Stimulated activated CD4-positive, alpha-beta T cell treated with anti-CD3 and anti-CD28 coated beads, Interleukin-1b, Interleukin-23, amount 100 ng/mL, for 4 hours (primary cell): ENCODE measurements at regions not wholly inside any gene's neighbourhood (a gene's known extent, or its start where the extent isn't known, plus 50 kb on each side); places are given as distances from the start of the nearest gene placed in this dataset.

ENCODE experiments used
- DNase-seq, 2 donors: peaks; one replicate each; pipeline ENCODE4 v3.0.0-alpha.2; 2020; ENCODE audit warnings: low read depth in 2 of 2

DNA sequence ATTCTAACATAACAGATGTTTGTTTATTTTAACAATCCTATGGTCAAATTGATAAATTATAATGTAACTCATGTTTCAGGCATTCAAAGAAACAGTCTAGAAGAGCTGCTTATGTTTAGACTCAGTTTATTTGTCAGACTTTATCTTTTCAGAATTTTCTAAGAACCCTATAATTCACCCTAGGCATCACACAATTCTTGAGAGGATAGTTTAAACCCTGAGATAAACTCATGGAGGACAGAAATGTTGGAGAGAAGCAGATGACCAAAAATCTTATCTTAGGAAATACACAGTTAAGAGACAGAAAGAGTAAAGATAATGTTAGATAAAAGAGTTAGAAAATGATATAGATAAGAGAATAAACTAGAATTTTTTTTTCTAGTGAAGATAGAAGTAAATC lies 1185.7 kb upstream of the SLC10A2 start:
- DNase-seq: no peak

DNA sequence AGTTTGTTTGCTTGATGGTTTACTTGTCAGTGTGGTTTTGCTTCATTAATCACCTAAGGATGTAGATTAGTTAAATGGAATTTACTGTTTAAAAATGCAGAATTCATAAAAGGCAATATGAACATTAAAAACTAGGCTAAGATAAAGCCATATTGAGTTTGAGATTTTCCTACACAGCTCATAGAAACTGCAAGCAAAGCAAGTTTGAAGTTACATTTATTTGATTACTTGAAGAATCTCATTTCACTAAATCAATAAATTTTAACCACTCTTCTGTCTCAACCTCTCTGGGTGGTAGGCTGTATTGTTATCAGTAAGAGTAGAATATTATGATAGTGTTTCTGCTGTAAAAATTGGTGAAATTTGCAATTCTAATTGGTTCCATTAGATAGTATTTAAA lies 1180.7 kb upstream of the SLC10A2 start:
- DNase-seq: no peak

DNA sequence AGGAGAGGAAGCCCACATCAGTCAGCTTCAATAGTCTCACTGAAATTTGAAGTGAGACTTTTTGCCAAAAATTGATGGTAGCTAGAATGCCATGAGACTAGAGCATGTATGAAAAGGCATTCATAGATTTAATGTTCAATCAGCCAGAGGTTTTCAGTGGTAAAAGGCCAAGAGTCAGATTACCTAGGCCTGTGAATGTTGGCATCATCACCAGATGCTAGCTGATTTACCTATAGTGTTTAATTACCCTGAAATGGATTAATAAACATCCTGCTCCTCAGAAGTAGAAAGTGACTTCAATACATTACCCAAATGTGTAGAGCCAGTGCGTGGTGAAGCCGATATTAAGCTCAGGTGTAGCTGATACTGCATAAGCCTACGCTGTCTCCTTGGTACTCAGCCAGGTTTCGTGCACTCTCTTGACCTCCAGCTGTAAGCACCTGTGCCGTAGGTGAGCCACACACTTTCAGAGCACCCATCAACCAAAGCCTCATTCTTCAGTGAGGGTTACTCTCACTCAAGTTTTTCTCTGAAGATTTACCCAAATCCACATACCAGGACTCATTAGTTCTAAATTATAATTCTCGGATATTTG lies 1140.3 kb upstream of the SLC10A2 start:
- DNase-seq: no peak

DNA sequence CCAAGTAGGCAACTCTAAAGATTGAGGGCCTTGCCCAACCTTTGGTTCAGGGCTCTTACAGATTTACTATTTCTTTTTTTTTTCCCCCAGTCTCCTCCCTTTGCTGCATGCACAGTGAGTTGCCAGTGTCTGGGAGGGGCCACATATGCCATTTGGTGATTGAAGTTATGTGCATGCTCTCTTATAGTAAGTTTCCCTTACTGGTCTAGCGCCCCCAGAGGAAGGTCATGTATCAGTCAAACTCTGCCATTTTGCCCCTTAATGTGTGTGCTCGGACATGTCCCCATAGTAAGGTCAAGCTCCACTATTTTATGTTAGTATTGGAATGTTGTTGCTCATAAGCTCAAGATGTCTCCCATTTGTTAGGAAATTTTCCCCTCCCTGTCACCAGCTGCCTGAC lies 1138.0 kb upstream of the SLC10A2 start:
- DNase-seq: no peak

DNA sequence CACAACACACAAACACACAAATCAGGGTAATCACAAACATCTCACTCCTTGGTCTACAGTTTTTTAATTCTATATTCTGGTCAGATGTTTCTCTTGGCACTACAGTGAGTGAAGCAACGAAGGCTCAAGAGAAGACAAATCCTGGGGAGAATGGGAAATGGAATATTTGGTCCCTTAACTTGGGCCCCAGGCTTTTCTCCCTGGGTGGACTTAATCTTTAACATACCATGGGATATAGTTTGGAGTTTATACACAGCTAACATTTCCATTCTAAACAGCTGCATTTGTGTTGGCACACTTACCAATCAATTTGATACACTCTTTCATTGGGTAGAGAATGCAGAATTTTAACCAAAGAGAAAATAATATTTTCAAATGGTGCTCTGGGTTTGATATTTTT lies 1132.6 kb upstream of the SLC10A2 start:
- DNase-seq: no peak

DNA sequence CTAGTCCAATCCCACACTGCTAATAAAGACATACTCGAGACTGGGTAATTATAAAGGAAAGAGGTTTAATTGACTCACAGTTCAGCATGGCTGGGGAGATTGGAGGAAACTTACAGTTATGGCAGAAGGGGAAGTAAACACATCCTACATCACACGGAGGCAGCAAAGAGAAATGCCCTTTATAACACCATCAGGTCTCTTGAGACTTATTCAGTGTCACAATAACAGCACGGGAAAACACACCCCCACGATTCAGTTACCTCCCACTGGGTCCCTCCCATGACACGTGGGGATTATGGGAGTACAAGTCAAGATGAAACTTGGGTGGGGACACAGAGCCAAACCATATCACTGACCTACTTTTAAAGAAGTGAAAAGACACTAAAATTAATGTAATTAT lies 1130.4 kb upstream of the SLC10A2 start:
- no peak for DNase-seq

DNA sequence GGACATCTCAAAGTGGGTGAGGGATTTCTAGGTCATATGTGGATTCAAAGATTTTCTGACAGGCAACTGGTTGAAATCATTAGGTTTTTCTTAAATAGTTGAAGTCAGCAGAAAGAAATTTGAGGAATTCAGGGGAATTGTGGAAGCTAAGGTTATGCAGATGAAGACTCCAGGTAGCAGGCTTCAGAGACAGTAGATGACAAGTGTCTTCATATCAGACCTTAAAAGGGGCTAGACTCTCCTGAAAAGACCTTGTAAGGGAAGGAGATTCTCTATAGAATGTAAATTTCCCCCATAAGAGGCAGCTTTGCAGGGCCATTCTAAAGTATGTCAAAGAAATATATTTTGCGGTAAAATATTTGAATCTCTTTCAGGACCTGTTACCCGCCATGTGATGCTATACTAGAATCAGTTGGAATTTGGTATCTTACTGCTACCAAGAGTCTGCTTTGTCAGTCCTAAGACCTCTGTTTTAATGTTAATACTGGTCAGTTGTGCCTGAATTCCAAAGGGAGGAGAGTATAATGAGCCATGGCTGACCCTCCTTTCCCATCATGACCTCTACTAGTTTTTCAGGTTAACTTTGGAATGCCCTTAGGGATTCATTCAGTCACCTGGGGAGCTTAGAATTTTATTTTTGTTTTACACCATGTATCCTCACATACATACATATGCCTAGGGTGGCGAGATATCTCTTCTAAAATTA lies 1115.5 kb upstream of the SLC10A2 start:
- no peak for DNase-seq

DNA sequence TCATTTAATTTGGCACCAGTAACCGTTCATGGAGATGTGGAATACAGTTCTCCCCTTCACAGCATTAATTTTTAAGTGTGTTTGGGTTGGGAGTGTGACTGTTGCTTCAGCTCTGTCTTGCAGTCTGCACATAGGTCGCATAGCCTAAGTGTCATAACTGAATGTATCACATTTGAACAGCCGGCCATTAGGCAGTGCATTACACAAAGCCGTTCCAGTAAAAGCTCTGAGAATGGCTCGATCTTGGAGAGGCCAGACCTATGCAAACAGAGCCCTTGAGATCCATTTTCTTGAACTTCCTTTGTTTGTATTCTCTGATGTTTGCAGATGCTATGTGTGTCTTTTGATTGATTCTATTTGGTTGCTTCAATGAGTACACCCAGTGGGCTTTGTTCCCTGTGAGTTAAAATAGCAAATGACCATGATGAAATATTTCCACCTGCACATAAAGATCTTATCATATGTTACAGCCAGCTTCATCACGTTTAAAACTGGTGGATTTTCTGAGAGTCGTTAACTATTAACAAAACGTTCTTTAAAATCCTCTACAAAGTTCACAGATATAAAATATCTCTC lies 1104.9 kb upstream of the SLC10A2 start:
- no peak for DNase-seq

DNA sequence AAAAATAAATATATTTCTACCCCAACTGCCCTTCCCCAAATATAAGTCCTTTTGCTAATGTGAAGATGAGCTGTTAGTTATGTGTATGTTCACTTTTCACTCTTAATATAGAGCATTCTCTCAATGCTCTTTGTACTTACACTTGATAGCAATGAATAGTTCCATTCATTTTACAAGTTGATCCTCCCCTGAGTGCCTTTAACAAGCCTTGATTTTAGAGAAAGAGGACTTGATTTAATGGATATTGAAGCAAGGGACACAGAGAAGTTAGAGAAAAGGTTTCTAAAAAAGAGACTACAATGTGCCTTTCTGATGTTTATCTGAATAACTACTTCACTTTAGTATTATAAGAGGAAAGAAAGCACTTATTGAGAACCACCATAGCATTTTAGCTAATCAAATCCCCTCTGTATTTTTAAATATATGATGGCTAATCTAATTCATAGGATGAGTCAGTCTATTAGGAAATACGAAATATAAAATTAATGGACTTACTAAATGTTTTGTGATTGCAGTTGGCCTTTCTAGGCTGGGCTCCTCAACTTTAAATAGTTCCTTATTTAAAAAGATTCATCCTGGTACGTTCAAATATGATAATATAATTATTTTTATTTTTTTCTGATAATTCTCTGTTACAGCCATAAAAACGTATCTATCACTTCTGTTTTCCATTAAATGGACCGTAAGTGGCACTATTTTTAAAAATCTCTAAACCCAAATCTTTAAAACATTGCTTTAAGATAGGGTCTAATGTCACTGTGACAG lies 1097.8 kb upstream of the SLC10A2 start:
- DNase-seq: no peak

DNA sequence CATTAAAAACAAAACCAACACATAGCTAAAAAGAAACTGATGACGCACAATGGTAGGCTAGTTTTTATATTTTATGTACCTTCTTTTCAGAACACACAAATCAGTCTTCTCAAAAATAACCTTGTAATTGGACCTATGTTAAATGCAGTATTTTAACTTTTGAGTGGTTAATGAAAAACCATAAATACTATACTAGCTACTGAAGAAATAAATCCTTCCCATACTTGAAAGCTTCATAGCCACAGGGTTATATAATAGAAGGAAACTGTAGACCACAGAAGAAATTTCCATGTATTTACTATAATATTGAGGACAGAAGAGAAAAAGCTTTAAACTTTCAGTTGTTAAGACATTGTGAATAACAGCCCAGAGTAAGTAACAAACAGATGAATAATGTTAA lies 1094.3 kb upstream of the SLC10A2 start:
- no peak for DNase-seq

DNA sequence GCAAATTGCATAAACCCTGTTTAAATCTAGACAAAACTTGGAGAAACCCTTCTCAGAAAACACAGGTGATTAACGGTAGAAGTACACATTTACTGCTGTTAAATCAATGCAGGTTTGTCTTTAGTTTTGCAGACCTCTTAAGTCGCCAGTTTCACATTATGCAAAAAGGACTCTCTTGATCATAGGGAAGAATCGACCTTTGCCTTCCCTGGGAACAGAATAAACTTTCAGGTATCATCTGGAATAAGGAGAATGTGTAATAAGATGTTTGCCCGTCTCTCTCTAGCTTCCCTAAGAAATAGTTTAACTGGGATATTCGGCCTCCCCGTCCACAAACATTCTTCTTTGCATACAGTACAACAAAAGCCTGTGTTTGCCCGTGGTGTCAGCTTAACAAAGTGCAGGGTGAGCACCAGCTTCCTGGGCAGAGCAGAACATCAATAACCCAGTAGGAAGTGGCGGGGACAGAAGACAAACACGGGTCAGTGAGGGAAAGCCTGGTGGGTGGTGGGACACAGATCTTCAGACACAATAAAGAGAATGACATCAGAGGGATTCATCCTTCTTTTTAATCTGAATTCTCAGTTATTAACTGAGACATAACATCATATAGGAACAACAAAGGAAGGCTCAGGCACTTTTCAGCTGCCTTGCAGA lies 1077.7 kb upstream of the SLC10A2 start:
- no peak for DNase-seq

DNA sequence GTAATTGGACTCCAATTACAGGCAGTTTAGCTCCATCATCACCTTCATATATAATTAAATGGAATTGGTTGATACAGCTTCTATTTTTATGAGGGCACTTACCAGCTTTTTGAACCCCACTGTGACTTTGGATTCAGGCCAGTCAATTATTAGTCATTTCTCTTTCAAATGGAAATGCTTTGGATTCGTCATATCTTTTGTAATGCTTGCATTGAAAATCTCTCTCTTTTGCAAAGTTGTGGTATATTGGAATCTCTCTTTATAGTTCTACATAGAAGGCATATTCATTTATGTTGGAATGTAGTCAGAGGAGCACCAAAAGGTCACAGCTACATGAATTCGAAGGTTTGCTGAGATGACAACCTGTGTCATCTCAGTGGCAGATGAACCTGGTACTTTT lies 1074.3 kb upstream of the SLC10A2 start:
- DNase-seq: no peak

DNA sequence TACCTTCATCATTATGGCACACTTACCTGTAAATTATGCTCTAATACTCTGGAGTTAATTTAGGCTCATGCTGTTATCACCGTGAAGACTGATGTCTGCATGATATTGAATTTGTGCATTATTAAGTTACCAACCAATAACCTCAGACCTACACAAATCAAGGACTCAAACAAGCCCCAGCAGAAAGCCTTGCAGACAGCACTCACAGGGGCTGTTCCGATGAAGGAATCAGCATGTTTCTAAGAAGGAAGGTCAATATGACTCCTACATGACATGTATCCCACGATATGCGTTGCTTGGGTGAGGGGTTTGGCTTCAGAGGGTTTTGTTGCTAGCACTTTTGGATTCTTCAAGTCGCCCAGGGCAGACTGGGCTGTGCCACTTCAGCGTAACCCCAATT lies 1071.2 kb upstream of the SLC10A2 start:
- no peak for DNase-seq

DNA sequence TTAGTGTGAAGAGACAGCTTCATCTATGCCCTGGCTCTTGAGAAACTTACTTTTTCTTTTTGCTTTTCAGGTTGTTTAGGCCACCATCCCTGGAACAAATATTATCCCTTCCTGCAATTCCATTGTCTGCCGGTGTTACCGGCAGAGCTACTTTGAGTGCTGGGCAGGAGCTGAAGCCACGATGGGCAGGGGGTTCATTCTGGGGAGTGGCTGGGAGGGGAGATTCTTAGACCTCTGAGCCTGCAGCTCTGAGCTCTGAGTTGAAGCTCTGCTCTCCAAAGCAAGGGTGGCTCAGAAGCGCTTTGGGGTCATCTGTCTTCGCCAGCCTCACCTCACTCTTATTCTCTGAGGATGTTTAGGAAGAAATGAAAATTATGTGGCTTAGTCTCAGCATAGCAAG lies 1066.6 kb upstream of the SLC10A2 start:
- no peak for DNase-seq

DNA sequence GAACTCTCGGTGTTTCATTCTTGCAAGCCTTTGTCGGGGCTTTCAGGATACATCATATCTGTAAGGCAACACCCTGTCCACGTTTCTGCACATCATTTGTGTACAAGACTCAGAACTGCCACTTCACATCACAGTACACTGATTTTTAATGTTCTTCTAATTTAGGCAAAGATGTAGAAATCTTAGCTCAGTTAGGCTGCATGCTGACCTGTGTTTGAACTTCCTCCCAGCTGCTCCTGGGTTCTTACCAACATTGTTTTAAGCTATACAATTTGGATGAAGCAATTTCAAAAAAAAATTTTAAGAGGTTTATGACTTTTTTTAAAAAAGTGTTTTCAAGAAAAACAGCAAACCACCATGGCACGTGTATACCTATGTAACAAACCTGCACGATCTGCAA lies 1047.9 kb upstream of the SLC10A2 start:
- DNase-seq: no peak

DNA sequence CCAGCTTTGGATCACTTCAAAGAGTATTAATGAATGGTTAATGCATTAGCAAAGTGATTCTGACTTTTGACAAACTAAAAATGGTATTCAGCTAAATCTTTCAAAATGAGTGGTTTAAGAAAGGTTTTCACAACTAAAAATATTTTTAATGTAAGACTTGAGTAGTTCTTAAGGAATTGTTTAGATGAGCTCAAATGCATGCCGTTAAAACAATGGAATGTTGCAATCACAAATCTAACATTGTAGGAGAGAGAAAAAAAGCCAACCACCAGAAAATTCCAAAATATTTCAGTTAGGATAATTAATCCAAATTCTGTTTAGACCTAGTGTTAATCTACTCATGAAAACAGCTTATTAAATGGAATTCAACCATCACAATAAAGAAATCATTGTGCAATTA lies 1044.8 kb upstream of the SLC10A2 start:
- no peak for DNase-seq

DNA sequence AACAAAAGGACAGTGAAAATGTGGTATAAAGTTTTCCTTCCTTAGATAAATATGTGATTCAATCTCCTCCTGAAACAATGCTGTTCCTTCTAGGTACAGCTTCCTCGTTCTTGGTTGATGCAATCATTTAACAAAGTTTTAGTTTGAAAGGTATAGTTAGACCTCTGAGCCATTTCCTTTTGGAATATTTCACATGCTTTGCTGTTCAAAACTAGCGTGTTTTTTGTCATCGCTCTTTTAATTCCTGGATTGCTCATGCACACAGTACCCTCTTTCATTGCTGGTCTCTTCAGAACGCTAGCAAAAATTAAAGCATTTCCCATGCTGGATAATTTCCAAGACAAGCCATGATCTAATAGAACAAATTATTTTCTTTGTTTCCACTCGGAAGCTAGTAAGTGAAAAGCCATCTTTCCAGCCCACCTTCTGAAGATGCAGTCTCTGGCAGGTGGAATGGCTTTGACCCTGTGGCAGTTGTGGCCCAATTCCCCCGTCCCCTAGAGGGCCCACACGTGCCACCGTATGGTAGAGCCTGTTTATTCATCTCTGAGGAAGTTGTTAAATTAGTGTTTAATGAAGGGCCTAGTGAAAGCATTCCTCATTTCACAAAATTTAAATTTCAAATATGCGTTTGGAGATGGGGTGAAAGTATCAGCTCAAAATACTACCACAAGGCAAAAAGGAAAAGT lies 1040.6 kb upstream of the SLC10A2 start:
- no peak for DNase-seq

DNA sequence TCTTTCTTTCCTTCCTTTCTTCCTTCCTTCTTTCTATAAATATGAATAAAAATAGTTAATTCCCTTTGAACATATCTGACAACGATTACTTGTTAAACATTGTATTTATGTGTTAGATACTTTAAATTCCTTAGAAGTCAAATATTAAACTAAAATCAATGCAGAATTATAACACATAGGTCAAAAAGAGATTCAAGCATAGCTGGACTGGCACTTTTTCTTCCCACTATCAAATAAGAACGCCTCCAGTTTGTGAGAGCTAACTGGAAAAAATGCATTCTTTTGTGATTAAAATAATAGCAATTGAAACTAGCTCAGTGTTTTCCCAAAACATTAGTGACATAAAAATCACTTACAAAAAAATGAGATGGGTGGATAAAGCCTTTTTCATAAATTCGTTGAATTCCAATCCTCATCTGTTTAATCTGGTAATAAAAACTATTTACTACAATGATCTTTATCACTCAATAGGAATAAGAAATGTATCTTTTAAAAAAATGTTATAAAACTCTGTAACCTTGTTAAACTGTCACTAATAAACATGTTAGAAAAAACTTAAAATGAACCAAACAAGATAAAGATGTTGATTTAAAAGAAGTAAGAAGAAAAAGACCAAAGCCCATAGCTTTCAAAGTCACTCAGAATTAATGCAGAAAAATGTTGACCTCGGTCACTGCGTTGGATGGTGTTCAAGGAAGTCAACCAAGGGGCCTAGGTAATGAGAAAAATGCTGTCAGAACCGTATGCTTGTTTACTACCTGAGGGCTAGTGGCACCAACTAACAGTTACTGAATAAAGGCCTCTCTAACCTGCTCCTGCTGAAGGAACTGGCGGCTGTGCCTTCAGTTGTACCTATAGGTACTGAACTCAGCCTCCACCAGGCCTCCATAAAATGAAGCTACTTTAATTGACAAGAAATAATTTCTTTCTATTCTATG lies 1039.5 kb upstream of the SLC10A2 start:
- DNase-seq: no peak

DNA sequence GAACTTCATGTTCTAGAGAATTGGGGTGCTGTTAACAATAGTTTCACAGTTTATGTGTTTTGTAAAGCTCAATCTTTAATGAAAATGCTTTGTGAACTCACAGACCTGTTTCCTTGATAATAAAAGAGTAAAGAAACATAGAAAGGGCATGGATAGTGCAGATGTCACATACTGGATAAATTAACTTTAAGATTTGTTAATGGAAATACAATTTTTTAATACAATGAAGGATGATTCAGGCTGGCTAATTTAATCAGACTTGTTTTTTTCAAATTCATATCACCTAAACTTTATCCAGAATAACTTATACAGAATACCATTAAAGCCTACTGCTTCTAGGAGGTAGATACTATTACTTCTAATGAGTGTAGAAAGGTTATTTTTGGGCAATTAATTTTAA lies 1033.5 kb upstream of the SLC10A2 start:
- no peak for DNase-seq

DNA sequence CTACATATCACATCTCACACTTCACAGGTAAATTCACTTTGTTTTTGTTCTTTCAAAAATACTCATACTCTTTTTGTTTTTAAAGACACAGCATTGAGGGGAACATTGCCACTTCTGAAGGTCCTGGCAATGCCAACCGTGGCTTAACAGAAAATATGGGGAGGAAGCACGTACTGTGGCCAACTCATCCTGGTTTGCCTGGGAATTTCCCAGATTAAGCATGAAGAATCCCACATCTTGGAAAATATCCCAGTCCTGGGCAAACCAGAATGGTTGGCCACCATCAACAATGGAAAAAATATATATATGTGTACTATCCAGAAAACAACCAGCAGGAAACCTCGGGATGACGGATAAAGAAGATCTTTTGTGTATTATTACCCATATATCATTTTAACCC lies 1032.2 kb upstream of the SLC10A2 start:
- DNase-seq: no peak

DNA sequence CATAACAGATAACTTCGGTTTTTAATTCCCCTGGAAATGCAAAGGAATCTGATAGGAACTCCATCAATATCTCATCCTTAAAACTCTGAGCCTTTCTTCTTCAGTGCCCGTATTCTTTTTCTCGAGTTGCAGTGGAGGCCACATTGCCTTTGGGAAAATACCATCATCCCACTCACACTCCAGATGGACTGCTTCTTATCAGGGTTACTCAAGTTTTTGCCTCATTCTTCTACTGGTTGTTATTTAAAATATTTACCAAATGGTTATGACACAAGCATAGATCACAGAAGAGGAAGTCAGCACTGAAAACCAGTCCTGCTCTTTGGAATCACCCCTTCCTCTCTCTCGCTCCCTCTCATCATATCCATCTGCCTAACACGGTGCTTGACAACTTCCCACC lies 1020.5 kb upstream of the SLC10A2 start:
- no peak for DNase-seq
